GM12873 (cell line): ENCODE measurements at regions not wholly inside any gene's neighbourhood (a gene's known extent, or its start where the extent isn't known, plus 50 kb on each side); places are given as distances from the start of the nearest gene placed in this dataset.

Experiments used
- CTCF ChIP-seq: IDR thresholded peaks from 2 replicates; pipeline ENCODE4 v1.5.1; 2012; ENCODE audit warnings: low read depth, mild to moderate bottlenecking, moderate library complexity, low read length, control low read depth; ENCODE audit not compliant: insufficient read depth; ENCODE audit errors: missing control alignments

GRCh38 chr3:194976874-194977273 is 291.2 kb downstream of the FAM43A start:
- no peak for TF ChIP-seq CTCF

GRCh38 chr3:194977356-194977755 is 291.7 kb downstream of the FAM43A start:
- no peak for TF ChIP-seq CTCF

- no peak for TF ChIP-seq CTCF
Observed at GRCh38 chr3:194979173-194979572, 291.8 kb downstream of the XXYLT1 start.

- TF ChIP-seq CTCF: no peak
Observed at GRCh38 chr3:194982472-194982871, 288.5 kb downstream of the XXYLT1 start.

GRCh38 chr3:194983121-194983520 is 287.8 kb downstream of the XXYLT1 start:
- no peak for TF ChIP-seq CTCF

GRCh38 chr3:194983620-194984019 is 287.3 kb downstream of the XXYLT1 start:
- no peak for TF ChIP-seq CTCF

- no peak for TF ChIP-seq CTCF
Observed at GRCh38 chr3:194984066-194984465, 286.9 kb downstream of the XXYLT1 start.
